HCT116 (cell line): ENCODE measurements at regions not wholly inside any gene's neighbourhood (a gene's known extent, or its start where the extent isn't known, plus 50 kb on each side); places are given as distances from the start of the nearest gene placed in this dataset.

ENCODE experiments used
- CEBPB ChIP-seq: IDR thresholded peaks from 2 replicates; pipeline ENCODE4 v1.6.1; 2012; ENCODE audit warnings: low read depth
- CTCF ChIP-seq, 3 experiments: fragments of 200-600 bp in 1 of 3; sonication (generic) in 1 of 3; IDR thresholded peaks in 2 of 3; conservative IDR thresholded peaks in 1 of 3; 2 replicates each; pipeline ENCODE4 v1.5.1; 2012 to 2017; ENCODE audit warnings: low read depth in 2 of 3, low read length in 2 of 3, antibody characterized with exemption in 1 of 3, borderline replicate concordance in 1 of 3, control low read depth in 1 of 3, mild to moderate bottlenecking in 1 of 3, mixed read lengths in 1 of 3, mixed run types in 1 of 3, moderate library complexity in 1 of 3; ENCODE audit not compliant: insufficient read depth in 1 of 3
- EGR1 ChIP-seq: IDR thresholded peaks from 2 replicates; pipeline ENCODE4 v1.6.1; 2012; ENCODE audit warnings: low read depth
- ELF1 ChIP-seq: IDR thresholded peaks from 2 replicates; pipeline ENCODE4 v1.6.1; 2012; ENCODE audit warnings: low read depth, borderline replicate concordance
- EZH2 ChIP-seq: fragments of 200-600 bp; sonication (generic); IDR thresholded peaks from 2 replicates; pipeline ENCODE4 v1.6.1; 2017; ENCODE audit warnings: antibody characterized with exemption, mixed run types
- POLR2A ChIP-seq: IDR thresholded peaks from 2 replicates; pipeline ENCODE4 v1.7.0; 2011; ENCODE audit warnings: borderline replicate concordance; ENCODE audit not compliant: insufficient read depth, insufficient read length; ENCODE audit errors: extremely low read depth
- POLR2AphosphoS5 ChIP-seq: IDR thresholded peaks from 2 replicates; pipeline ENCODE4 v1.6.1; 2011; ENCODE audit warnings: mild to moderate bottlenecking, low read depth, low read length, moderate library complexity
- RAD21 ChIP-seq: IDR thresholded peaks from 2 replicates; pipeline ENCODE4 v1.6.1; 2012; ENCODE audit warnings: low read depth, mild to moderate bottlenecking
- SRF ChIP-seq: IDR thresholded peaks from 2 replicates; pipeline ENCODE4 v1.6.1; 2012; ENCODE audit warnings: low read depth
- TCF7L2 ChIP-seq: IDR thresholded peaks from 2 replicates; pipeline ENCODE4 v1.7.0; 2011; ENCODE audit warnings: borderline replicate concordance, inconsistent platforms; ENCODE audit not compliant: insufficient read depth, insufficient read length; ENCODE audit errors: extremely low read depth
- YY1 ChIP-seq: IDR thresholded peaks from 2 replicates; pipeline ENCODE4 v1.6.1; 2011; ENCODE audit warnings: low read length, low read depth, moderate library complexity, mild to moderate bottlenecking; ENCODE audit not compliant: insufficient replicate concordance; ENCODE audit errors: extremely low read depth
- ZNF274 ChIP-seq: fragments of 200-500 bp; sonication (Bioruptor generic); IDR thresholded peaks from 2 replicates; pipeline ENCODE4 v1.6.1; 2014; ENCODE audit warnings: mild to moderate bottlenecking, low read depth, low read length, inconsistent platforms
- TF ChIP-seq, protein P1 (sequence below): IDR thresholded peaks from 2 replicates; pipeline ENCODE4 v1.6.1; 2012
- TF ChIP-seq, protein P2 (sequence below): IDR thresholded peaks from 2 replicates; pipeline ENCODE4 v1.6.1; 2012; ENCODE audit warnings: low read depth

DNA sequence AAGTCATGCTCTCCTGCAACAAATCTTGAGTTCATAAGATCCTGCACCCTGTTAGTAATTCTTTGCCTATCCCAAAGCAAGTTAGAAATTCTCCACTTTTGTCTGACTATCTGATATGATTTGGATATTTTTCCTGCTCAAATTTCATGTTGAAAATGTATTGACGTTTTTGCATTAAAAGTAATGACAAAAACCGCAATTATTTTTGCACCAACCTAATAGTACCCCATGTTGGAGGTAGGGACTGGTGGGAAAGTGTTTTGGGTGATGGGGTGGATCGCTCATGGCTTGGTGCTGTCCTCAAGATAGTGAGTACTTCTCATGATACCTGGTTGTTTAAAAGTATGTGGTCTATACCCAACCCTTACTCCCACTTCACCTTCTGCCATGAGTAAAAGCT lies 713.4 kb downstream of the CDH18 start:
- TF ChIP-seq CTCF (IDR thresholded peaks at IDR 0.05 in 2 of 3, conservative IDR thresholded peaks at IDR 0.05 in 1 of 3; ENCODE audit: borderline replicate concordance in 1 of 3, insufficient read depth in 1 of 3, low read depth in 2 of 3, low read length in 2 of 3): no peak
- no peak for TF ChIP-seq POLR2A
- TF ChIP-seq EGR1: no peak
- no peak for TF ChIP-seq POLR2AphosphoS5
- TF ChIP-seq EZH2: no peak
- TF ChIP-seq, protein P1, sequence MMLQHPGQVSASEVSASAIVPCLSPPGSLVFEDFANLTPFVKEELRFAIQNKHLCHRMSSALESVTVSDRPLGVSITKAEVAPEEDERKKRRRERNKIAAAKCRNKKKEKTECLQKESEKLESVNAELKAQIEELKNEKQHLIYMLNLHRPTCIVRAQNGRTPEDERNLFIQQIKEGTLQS: no peak
- TF ChIP-seq, protein P2, sequence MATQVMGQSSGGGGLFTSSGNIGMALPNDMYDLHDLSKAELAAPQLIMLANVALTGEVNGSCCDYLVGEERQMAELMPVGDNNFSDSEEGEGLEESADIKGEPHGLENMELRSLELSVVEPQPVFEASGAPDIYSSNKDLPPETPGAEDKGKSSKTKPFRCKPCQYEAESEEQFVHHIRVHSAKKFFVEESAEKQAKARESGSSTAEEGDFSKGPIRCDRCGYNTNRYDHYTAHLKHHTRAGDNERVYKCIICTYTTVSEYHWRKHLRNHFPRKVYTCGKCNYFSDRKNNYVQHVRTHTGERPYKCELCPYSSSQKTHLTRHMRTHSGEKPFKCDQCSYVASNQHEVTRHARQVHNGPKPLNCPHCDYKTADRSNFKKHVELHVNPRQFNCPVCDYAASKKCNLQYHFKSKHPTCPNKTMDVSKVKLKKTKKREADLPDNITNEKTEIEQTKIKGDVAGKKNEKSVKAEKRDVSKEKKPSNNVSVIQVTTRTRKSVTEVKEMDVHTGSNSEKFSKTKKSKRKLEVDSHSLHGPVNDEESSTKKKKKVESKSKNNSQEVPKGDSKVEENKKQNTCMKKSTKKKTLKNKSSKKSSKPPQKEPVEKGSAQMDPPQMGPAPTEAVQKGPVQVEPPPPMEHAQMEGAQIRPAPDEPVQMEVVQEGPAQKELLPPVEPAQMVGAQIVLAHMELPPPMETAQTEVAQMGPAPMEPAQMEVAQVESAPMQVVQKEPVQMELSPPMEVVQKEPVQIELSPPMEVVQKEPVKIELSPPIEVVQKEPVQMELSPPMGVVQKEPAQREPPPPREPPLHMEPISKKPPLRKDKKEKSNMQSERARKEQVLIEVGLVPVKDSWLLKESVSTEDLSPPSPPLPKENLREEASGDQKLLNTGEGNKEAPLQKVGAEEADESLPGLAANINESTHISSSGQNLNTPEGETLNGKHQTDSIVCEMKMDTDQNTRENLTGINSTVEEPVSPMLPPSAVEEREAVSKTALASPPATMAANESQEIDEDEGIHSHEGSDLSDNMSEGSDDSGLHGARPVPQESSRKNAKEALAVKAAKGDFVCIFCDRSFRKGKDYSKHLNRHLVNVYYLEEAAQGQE: no peak
- TF ChIP-seq CEBPB: no peak
- TF ChIP-seq SRF: no peak
- no peak for TF ChIP-seq ELF1
- no peak for TF ChIP-seq ZNF274
- no peak for TF ChIP-seq RAD21
- no peak for TF ChIP-seq YY1
- no peak for TF ChIP-seq TCF7L2
